DND-41 (cell line): ENCODE measurements at regions not wholly inside any gene's neighbourhood (a gene's known extent, or its start where the extent isn't known, plus 50 kb on each side); places are given as distances from the start of the nearest gene placed in this dataset.
A peak's percentile ranks its signal among the peaks of the same experiment; 100 is the strongest.

ENCODE experiments used
- ATAC-seq: fragments of 200-7000 bp; cut with Tn5 transposase; 3 replicates; pipeline ENCODE4 v1.9.1; 2021; ENCODE audit warnings: low read depth; ENCODE audit not compliant: insufficient read depth
- DNase-seq: peaks from one replicate; pipeline ENCODE4 v3.0.0-alpha.2; 2020
- H2AFZ ChIP-seq: 2 replicates; pipeline ENCODE4 v1.6.0; 2012; ENCODE audit warnings: low read depth, low read length
- H3K27ac ChIP-seq: 2 replicates; pipeline ENCODE4 v1.5.1; 2012; ENCODE audit warnings: low read length, inconsistent platforms
- H3K27me3 ChIP-seq: fragments of 200-600 bp; sonication (generic); 2 replicates; pipeline ENCODE4 v1.6.0; 2012; ENCODE audit warnings: low read length, mild to moderate bottlenecking, inconsistent platforms; ENCODE audit not compliant: insufficient read depth, poor library complexity
- H3K36me3 ChIP-seq: 2 replicates; pipeline ENCODE4 v1.5.1; 2012; ENCODE audit warnings: low read length, inconsistent platforms; ENCODE audit not compliant: insufficient read depth
- H3K4me1 ChIP-seq: 2 replicates; pipeline ENCODE4 v1.5.1; 2012; ENCODE audit warnings: mild to moderate bottlenecking, low read length; ENCODE audit not compliant: insufficient read depth
- H3K4me2 ChIP-seq: 2 replicates; pipeline ENCODE4 v1.6.0; 2012; ENCODE audit warnings: mild to moderate bottlenecking, moderate library complexity, low read length, inconsistent platforms; ENCODE audit not compliant: insufficient read depth
- H3K4me3 ChIP-seq, 2 experiments: fragments of 200-600 bp in 1 of 2; shearing (Covaris generic) in 1 of 2; 2 replicates each; pipeline ENCODE4 v1.5.1; 2012 to 2016; ENCODE audit warnings: inconsistent platforms in 2 of 2, low read length in 2 of 2, mild to moderate bottlenecking in 2 of 2, low read depth in 1 of 2, moderate library complexity in 1 of 2
- H3K79me2 ChIP-seq: 2 replicates; pipeline ENCODE4 v1.6.0; 2012; ENCODE audit warnings: low read length, inconsistent platforms; ENCODE audit not compliant: insufficient read depth
- H3K9ac ChIP-seq: 2 replicates; pipeline ENCODE4 v1.6.0; 2012; ENCODE audit warnings: low read depth, mild to moderate bottlenecking, inconsistent platforms, low read length, moderate library complexity
- H3K9me3 ChIP-seq: 2 replicates; pipeline ENCODE4 v1.5.1; 2012; ENCODE audit warnings: low read length, moderate library complexity, mild to moderate bottlenecking, inconsistent platforms; ENCODE audit not compliant: insufficient read depth, severe bottlenecking
- H4K20me1 ChIP-seq: 2 replicates; pipeline ENCODE4 v1.6.0; 2012; ENCODE audit warnings: low read length; ENCODE audit not compliant: insufficient read depth
- EZH2 ChIP-seq: IDR thresholded peaks from 3 replicates; pipeline ENCODE4 v1.6.1; 2012; ENCODE audit warnings: borderline replicate concordance, low read depth, mild to moderate bottlenecking, moderate library complexity, low read length, inconsistent platforms; ENCODE audit not compliant: severe bottlenecking
- TF ChIP-seq, protein P1 (sequence below): IDR thresholded peaks from 2 replicates; pipeline ENCODE4 v1.5.1; 2012; ENCODE audit warnings: borderline replicate concordance, low read length, moderate library complexity, mild to moderate bottlenecking; ENCODE audit not compliant: poor library complexity, severe bottlenecking; ENCODE audit errors: extremely low read depth

DNA sequence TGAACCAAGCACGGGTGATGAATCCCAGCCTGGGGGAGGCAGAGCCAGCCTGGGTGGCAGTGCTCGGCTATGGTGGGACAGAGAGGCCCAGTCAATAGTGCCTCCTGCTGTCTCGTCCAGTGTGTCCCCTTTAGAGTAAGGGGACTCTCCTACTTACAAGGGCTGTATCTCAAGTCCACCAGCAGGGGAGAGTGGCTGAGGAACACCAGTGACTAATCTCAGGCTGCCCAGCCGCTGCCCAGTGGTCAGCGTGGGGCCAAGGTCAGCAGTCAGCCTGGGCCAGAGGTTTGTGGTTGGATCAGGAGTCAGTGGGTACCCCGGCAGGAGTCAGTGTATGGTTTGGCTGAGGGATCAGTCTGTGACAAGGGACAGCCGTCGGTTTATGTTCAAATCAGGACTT is 109.2 kb upstream of the RUNX3 start:
- H3K4me3 ChIP-seq: no peak overlapping the region
- no peaks in the 10 kb centered on the region for H3K27me3 ChIP-seq
- H3K79me2 ChIP-seq: no peaks in the 10 kb centered on the region
- no peak for TF ChIP-seq EZH2
- TF ChIP-seq, protein P1, sequence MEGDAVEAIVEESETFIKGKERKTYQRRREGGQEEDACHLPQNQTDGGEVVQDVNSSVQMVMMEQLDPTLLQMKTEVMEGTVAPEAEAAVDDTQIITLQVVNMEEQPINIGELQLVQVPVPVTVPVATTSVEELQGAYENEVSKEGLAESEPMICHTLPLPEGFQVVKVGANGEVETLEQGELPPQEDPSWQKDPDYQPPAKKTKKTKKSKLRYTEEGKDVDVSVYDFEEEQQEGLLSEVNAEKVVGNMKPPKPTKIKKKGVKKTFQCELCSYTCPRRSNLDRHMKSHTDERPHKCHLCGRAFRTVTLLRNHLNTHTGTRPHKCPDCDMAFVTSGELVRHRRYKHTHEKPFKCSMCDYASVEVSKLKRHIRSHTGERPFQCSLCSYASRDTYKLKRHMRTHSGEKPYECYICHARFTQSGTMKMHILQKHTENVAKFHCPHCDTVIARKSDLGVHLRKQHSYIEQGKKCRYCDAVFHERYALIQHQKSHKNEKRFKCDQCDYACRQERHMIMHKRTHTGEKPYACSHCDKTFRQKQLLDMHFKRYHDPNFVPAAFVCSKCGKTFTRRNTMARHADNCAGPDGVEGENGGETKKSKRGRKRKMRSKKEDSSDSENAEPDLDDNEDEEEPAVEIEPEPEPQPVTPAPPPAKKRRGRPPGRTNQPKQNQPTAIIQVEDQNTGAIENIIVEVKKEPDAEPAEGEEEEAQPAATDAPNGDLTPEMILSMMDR: no peak
- H3K4me2 ChIP-seq: no peak overlapping the region
- H4K20me1 ChIP-seq: peaks cover 3% of the 10 kb centered on the region; the same call in 1 of the 2 replicates
- no peak overlapping the region for H3K9ac ChIP-seq
- no peak for DNase-seq
- no peak for ATAC-seq
- H3K36me3 ChIP-seq: no peaks in the 10 kb centered on the region
- no peak overlapping the region for H2AFZ ChIP-seq
- H3K9me3 ChIP-seq: no peaks in the 10 kb centered on the region
- no peaks in the 10 kb centered on the region for H3K4me1 ChIP-seq
- no peak overlapping the region for H3K27ac ChIP-seq

GRCh38 chr1:25038699-25039098 is 108.6 kb upstream of the RUNX3 start:
- DNase-seq (no peak), ATAC-seq (no peak)
- Histone ChIP-seq H3K27ac (no peak overlapping the region), H3K27me3 (no peaks in the 10 kb centered on the region), H3K9ac (no peak overlapping the region), H3K4me3 (no peak overlapping the region), H3K4me2 (no peak overlapping the region), H2AFZ (no peak overlapping the region), H4K20me1 (peaks cover 3% of the 10 kb centered on the region; the same call in 1 of the 2 replicates), H3K4me1 (no peaks in the 10 kb centered on the region), H3K79me2 (no peaks in the 10 kb centered on the region), H3K36me3 (no peaks in the 10 kb centered on the region), H3K9me3 (no peaks in the 10 kb centered on the region)
- no peak for TF ChIP-seq EZH2
- TF ChIP-seq, protein P1: no peak

DNA sequence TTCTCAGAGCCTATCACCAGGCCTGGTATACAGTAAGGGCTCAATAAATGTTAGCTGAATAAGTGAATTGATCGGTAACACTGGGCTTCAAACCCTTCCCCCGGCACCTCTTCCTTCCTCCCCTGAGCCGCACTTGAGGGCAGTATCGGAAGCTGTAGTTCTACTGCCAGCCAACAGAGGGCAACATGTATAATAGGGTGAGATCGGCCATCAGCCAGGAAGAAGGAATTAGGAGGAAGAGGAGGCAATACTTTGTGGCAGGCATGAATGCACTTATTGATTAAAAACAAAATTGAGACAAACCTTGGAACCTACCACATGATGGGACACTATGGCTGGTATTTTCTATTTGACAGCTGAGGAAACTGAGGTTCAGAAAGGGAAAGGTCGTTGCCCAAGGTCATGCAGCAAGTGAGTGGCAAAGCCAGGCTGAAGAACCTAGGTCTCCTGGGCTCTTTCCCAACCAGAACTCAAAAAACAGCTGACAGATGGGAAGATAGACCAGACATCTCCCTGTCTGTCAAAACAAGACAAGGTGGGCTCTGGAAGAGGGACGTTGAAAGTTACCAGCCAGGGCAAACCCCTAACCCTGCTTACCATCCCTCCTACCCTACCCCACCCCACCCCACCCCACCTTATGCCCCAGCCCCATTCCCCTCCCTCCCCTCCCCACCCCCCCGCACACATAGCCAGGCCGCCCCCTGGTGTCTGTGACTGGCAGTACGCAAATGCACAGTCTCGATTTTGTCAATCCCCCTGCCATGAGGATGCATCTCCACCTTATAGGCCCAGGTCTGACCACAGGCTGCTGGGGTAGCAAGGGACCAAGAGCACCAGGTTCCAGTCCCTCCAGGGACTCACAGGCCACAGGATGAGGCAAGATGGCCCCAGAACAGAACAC is 107.3 kb upstream of the RUNX3 start:
- DNase-seq (peak; percentile 64), ATAC-seq (peak; percentile 61)
- H3K4me3 ChIP-seq: no peak overlapping the region
- no peak overlapping the region for H3K27ac ChIP-seq
- no peak overlapping the region for H3K4me2 ChIP-seq
- no peaks in the 10 kb centered on the region for H3K4me1 ChIP-seq
- TF ChIP-seq, protein P1: peak; percentile 83
- no peak for TF ChIP-seq EZH2
- H2AFZ ChIP-seq: no peak overlapping the region
- peaks cover 3% of the 10 kb centered on the region for H4K20me1 ChIP-seq
- H3K79me2 ChIP-seq: no peaks in the 10 kb centered on the region
- H3K9ac ChIP-seq: no peak overlapping the region
- H3K36me3 ChIP-seq: no peaks in the 10 kb centered on the region
- H3K27me3 ChIP-seq: no peaks in the 10 kb centered on the region
- no peaks in the 10 kb centered on the region for H3K9me3 ChIP-seq
